ENCODE measurements at regions not wholly inside any gene's neighbourhood (a gene's known extent, or its start where the extent isn't known, plus 50 kb on each side); places are given as distances from the start of the nearest gene placed in this dataset.
"Not testable (repeated sequence)": the region's sequence is repeated elsewhere in the genome, so short reads cannot be mapped to it uniquely, and the experiment has no call there.

DNA sequence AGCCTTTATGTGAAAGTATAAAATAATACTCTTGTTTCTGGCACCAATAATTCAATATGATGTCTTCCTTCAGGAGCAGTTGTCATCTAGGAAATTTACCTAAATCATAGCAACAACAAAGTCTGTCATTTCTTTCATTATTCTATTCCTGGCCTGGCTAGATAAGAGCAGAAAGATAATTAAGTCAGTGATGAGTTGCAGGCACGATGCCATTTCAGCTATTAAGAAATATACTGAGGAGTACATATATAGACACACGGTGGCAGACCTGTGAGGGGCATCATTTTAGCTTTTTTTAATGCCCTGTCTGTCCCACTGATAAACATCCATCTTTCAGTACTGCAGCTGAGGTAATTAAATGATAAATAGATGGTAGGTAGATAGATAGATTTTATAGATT, 756.1 kb upstream of the EPHA7 start:
- no peaks in the 10 kb centered on the region for H3K36me3 ChIP-seq (ENCODE audit: low read depth, missing control alignments)
- no peaks in the 10 kb centered on the region for H3K27me3 ChIP-seq
- H3K4me3 ChIP-seq: no peak overlapping the region
- H3K4me1 ChIP-seq: no peaks in the 10 kb centered on the region
- H3K27ac ChIP-seq: no peak overlapping the region
- intact Hi-C loops (cut with DNase I; ENCODE audit: low total_unique reads): no loop called here
- no peak for DNase-seq
- 45 to 62% methylated on average over 2 of the region's 2 CpGs for WGBS, 2 donors
- no peaks in the 10 kb centered on the region for H3K9me3 ChIP-seq
- no peak for TF ChIP-seq POLR2A (IDR thresholded peaks at IDR 0.05)
- TF ChIP-seq, protein P1, sequence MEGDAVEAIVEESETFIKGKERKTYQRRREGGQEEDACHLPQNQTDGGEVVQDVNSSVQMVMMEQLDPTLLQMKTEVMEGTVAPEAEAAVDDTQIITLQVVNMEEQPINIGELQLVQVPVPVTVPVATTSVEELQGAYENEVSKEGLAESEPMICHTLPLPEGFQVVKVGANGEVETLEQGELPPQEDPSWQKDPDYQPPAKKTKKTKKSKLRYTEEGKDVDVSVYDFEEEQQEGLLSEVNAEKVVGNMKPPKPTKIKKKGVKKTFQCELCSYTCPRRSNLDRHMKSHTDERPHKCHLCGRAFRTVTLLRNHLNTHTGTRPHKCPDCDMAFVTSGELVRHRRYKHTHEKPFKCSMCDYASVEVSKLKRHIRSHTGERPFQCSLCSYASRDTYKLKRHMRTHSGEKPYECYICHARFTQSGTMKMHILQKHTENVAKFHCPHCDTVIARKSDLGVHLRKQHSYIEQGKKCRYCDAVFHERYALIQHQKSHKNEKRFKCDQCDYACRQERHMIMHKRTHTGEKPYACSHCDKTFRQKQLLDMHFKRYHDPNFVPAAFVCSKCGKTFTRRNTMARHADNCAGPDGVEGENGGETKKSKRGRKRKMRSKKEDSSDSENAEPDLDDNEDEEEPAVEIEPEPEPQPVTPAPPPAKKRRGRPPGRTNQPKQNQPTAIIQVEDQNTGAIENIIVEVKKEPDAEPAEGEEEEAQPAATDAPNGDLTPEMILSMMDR (IDR thresholded peaks at IDR 0.05): no peak

DNA sequence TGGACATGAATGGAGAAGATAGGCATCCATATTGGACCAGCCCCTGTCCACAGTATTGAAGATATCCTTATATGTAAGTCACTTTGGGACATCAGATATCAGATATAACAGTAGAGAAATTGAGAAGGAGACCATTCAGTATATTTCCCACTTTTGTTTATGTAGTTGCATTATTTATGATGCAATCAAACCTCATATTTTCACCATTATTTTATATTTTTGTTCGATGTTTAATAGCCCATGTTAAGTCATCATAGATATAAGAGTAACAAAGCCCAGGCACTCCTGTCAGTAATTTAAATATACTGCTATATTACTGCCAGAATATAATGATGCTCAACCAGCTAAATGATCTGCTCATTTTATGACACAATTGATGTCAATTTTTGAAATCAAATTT, 744.5 kb upstream of the EPHA7 start:
- Histone ChIP-seq H3K36me3 (ENCODE audit: low read depth, missing control alignments) (no peaks in the 10 kb centered on the region), H3K27ac (no peak overlapping the region), H3K4me1 (no peaks in the 10 kb centered on the region), H3K27me3 (no peaks in the 10 kb centered on the region), H3K9me3 (no peaks in the 10 kb centered on the region), H3K4me3 (no peak overlapping the region)
- intact Hi-C loops (cut with DNase I; ENCODE audit: low total_unique reads): no loop called here
- WGBS, 2 donors: 88 to 95% methylated on average over 1 of the region's 1 CpG
- no peak for DNase-seq
- TF ChIP-seq, protein P1 (IDR thresholded peaks at IDR 0.05): no peak
- TF ChIP-seq POLR2A (IDR thresholded peaks at IDR 0.05): no peak

DNA sequence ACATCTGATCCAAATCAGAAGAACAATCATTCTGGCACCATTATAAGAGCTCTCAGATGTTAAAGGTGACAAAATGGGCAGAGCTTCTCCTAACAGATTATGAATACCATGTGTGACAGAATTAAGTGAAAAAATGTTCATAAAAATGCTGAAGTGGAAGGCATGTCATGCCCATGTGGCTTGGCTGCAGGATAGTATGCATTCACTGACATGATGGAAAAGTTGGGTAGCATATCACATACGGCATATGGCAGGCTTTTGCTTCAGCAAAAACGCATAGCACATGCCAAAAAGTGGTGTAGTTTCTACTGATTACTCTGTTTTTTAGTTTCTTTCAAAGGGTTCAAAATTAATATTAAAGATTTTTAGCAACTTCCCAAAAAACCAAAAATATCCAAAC, 731.5 kb upstream of the EPHA7 start:
- intact Hi-C loops (cut with DNase I; ENCODE audit: low total_unique reads): no loop called here
- Histone ChIP-seq H3K27me3 (no peaks in the 10 kb centered on the region), H3K4me3 (no peak overlapping the region), H3K36me3 (ENCODE audit: low read depth, missing control alignments) (no peaks in the 10 kb centered on the region), H3K27ac (no peak overlapping the region), H3K9me3 (no peaks in the 10 kb centered on the region), H3K4me1 (no peaks in the 10 kb centered on the region)
- no peak for TF ChIP-seq POLR2A (IDR thresholded peaks at IDR 0.05)
- TF ChIP-seq, protein P1 (IDR thresholded peaks at IDR 0.05): no peak
- DNase-seq: no peak
- 86 to 95% methylated on average over 2 of the region's 2 CpGs for WGBS, 2 donors

DNA sequence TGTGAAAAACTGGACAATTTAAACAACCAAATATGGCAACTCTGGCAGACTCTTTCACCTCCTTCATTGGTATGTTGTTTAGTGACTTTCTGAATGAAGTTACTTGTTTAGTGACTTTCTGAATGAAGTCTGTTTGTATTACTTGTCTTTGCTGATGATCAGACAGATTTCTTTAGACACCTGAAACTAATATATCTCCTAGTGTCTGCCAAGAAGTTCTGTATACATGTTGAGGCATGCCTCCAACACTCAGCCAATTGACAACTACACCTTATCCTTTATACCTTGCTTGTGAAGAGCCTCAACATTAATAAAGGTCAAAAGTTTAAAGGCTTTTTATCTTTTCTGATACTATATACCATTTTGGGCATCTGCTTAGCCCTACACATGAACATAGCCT, 725.4 kb upstream of the EPHA7 start:
- Histone ChIP-seq H3K27ac (no peak overlapping the region), H3K9me3 (no peaks in the 10 kb centered on the region), H3K36me3 (ENCODE audit: low read depth, missing control alignments) (no peaks in the 10 kb centered on the region), H3K4me1 (no peaks in the 10 kb centered on the region), H3K4me3 (no peak overlapping the region), H3K27me3 (no peaks in the 10 kb centered on the region)
- intact Hi-C loops (cut with DNase I; ENCODE audit: low total_unique reads): no loop called here
- TF ChIP-seq, protein P1 (IDR thresholded peaks at IDR 0.05): no peak
- no peak for TF ChIP-seq POLR2A (IDR thresholded peaks at IDR 0.05)
- DNase-seq: no peak

DNA sequence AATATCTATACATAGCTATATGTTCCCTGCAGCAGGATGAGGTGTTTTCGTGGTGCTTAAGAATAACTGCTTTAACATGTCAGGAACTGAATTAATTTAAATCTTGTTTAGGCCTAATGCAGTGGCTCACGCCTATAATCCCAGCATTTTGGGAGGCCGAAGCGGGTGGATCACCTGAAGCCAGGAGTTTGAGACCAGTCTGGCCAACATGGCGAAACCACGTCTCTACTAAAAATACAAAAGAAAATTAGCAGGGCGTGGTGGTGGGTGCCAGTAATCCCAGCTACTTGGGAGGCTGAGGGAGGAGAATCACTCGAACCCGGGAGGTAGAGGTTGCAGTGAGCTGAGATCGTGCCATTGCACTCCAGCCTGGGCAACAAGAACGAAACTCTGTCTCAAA, 717.8 kb upstream of the EPHA7 start:
- DNase-seq; intact Hi-C loops (cut with DNase I; ENCODE audit: low total_unique reads); H3K27me3 ChIP-seq; H3K36me3 ChIP-seq (ENCODE audit: low read depth, missing control alignments); H3K4me1 ChIP-seq; H3K4me3 ChIP-seq; H3K9me3 ChIP-seq; H3K27ac ChIP-seq: not testable (repeated sequence)
- WGBS, 2 donors: 90% methylated on average over 11 of the region's 11 CpGs
